Osteoblast (primary cell): ENCODE measurements at regions not wholly inside any gene's neighbourhood (a gene's known extent, or its start where the extent isn't known, plus 50 kb on each side); places are given as distances from the start of the nearest gene placed in this dataset.

Source experiments
- DNase-seq: peaks from one replicate; pipeline ENCODE4 v3.0.0; 2011; ENCODE audit warnings: low spot score, mixed read lengths; ENCODE audit not compliant: insufficient read length; ENCODE audit errors: missing footprints
- H2AFZ ChIP-seq: 2 replicates; pipeline ENCODE4 v1.6.0; 2011; ENCODE audit warnings: mild to moderate bottlenecking, low read length
- H3K27ac ChIP-seq: 2 replicates; pipeline ENCODE4 v1.5.1; 2011; ENCODE audit warnings: mild to moderate bottlenecking, low read depth, low read length, moderate library complexity
- H3K27me3 ChIP-seq: 2 replicates; pipeline ENCODE4 v1.6.0; 2012; ENCODE audit warnings: mild to moderate bottlenecking, control low read depth, inconsistent platforms, low read length, moderate library complexity; ENCODE audit not compliant: insufficient read depth
- H3K36me3 ChIP-seq: 2 replicates; pipeline ENCODE4 v1.5.1; 2011; ENCODE audit warnings: mild to moderate bottlenecking, low read length, control low read depth, moderate library complexity; ENCODE audit not compliant: insufficient read depth
- H3K4me1 ChIP-seq: 2 replicates; pipeline ENCODE4 v1.5.1; 2011; ENCODE audit warnings: mild to moderate bottlenecking, low read length, control low read depth, moderate library complexity; ENCODE audit not compliant: insufficient read depth
- H3K4me2 ChIP-seq: 2 replicates; pipeline ENCODE4 v1.6.0; 2011; ENCODE audit warnings: mild to moderate bottlenecking, low read length; ENCODE audit not compliant: insufficient read depth
- H3K4me3 ChIP-seq: fragments of 200-600 bp; sonication (generic); 3 replicates; pipeline ENCODE4 v1.5.1; 2012; ENCODE audit warnings: mild to moderate bottlenecking, low read length, inconsistent platforms; ENCODE audit not compliant: insufficient read depth
- H3K79me2 ChIP-seq: 2 replicates; pipeline ENCODE4 v1.6.0; 2012; ENCODE audit warnings: mild to moderate bottlenecking, low read length, control low read depth, inconsistent platforms; ENCODE audit not compliant: insufficient read depth
- H3K9me3 ChIP-seq: 2 replicates; pipeline ENCODE4 v1.5.1; 2011; ENCODE audit warnings: low read depth, low read length, control low read depth
- H4K20me1 ChIP-seq: 2 replicates; pipeline ENCODE4 v1.6.0; 2012; ENCODE audit warnings: mild to moderate bottlenecking, low read length, control low read depth; ENCODE audit not compliant: insufficient read depth
- CTCF ChIP-seq: IDR thresholded peaks from 2 replicates; pipeline ENCODE4 v1.5.1; 2011; ENCODE audit warnings: mild to moderate bottlenecking, low read depth, low read length, moderate library complexity; ENCODE audit errors: extremely low read depth

- Histone ChIP-seq H3K36me3 (no peaks in the 10 kb centered on the region), H3K27me3 (peaks cover 43% of the 10 kb centered on the region), H3K79me2 (no peaks in the 10 kb centered on the region), H3K9me3 (no peaks in the 10 kb centered on the region), H3K4me2 (no peak overlapping the region), H4K20me1 (no peaks in the 10 kb centered on the region), H3K4me3 (no peak overlapping the region), H2AFZ (no peak overlapping the region), H3K27ac (no peak overlapping the region), H3K4me1 (no peaks in the 10 kb centered on the region)
- DNase-seq, result no peak
- TF ChIP-seq CTCF, result no peak
These were observed 83.8 kb upstream of the HOXC13 start for GRCh38 chr12:53854701-53855316.

DNA sequence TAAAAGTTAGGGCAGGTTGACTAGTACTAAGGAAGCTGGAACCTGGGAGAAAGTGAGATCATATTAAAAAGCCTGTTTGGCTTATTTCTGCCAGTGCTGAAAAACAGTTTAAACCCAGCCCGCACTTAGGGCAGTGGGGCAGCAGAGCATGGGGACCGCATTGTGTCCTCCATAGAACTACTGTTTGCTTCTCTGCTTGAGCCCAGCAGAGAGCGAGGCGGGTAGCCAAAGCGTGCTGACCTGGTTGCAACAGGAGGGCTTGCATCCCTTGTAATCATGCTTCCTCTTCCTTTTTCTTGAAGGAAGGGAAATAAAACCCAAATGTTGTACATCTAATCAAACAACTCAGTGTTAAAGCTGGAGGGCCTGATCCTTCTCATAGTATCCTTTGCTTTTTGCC, 82.5 kb upstream of the HOXC13 start:
- H3K27ac ChIP-seq, result no peak overlapping the region
- no peak overlapping the region for H3K4me2 ChIP-seq
- TF ChIP-seq CTCF, result no peak
- H3K4me3 ChIP-seq, result no peak overlapping the region
- no peaks in the 10 kb centered on the region for H3K79me2 ChIP-seq
- no peaks in the 10 kb centered on the region for H3K4me1 ChIP-seq
- DNase-seq, result no peak
- H4K20me1 ChIP-seq, result no peaks in the 10 kb centered on the region
- H3K9me3 ChIP-seq, result no peaks in the 10 kb centered on the region
- H3K27me3 ChIP-seq, result peaks cover 35% of the 10 kb centered on the region
- H2AFZ ChIP-seq, result no peak overlapping the region
- no peaks in the 10 kb centered on the region for H3K36me3 ChIP-seq

DNA sequence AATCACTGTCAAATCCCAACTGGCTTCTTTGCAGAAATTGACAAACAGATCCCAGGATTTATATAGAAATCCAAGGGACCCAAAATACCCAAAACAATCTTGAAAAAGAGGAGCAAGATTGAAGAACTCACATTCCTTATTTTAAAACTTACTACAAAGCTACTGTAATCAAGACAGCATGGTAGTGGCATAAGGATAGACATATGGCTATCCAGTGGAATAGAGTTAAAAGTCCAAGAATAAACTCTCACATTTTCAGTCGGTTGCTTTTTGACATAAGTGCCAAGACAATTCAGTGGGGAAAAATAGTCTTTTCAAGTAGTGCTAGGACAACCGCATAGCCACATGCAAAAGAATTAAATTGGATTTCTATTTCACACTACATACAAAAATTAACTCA, 81.0 kb upstream of the HOXC13 start:
- H3K36me3 ChIP-seq, result no peaks in the 10 kb centered on the region
- no peak overlapping the region for H3K4me3 ChIP-seq
- H3K27ac ChIP-seq, result no peak overlapping the region
- no peak overlapping the region for H2AFZ ChIP-seq
- H3K9me3 ChIP-seq, result no peaks in the 10 kb centered on the region
- H3K4me1 ChIP-seq, result no peaks in the 10 kb centered on the region
- H3K27me3 ChIP-seq, result peaks cover 28% of the 10 kb centered on the region
- H3K4me2 ChIP-seq, result no peak overlapping the region
- DNase-seq, result no peak
- H4K20me1 ChIP-seq, result no peaks in the 10 kb centered on the region
- no peak for TF ChIP-seq CTCF
- H3K79me2 ChIP-seq, result no peaks in the 10 kb centered on the region

GRCh38 chr12:53860426-53861345, 77.9 kb upstream of the HOXC13 start:
- Histone ChIP-seq H3K9me3 (no peaks in the 10 kb centered on the region), H4K20me1 (no peaks in the 10 kb centered on the region)

More at GRCh38 chr12:53860426-53861345, 77.9 kb upstream of the HOXC13 start:
- no peaks in the 10 kb centered on the region for H3K36me3 ChIP-seq
- no peaks in the 10 kb centered on the region for H3K79me2 ChIP-seq
- DNase-seq, result no peak
- H3K4me3 ChIP-seq, result no peak overlapping the region
- H3K4me2 ChIP-seq, result no peak overlapping the region
- TF ChIP-seq CTCF, result no peak
- H3K4me1 ChIP-seq, result no peaks in the 10 kb centered on the region
- H3K27me3 ChIP-seq, result peaks cover 16% of the 10 kb centered on the region
- no peak overlapping the region for H3K27ac ChIP-seq
- no peak overlapping the region for H2AFZ ChIP-seq
